Activated T-cell treated with anti-CD3 and anti-CD28 coated beads, Interleukin-2, amount 50 U/mL, for 4 hours (primary cell): ENCODE measurements at regions not wholly inside any gene's neighbourhood (a gene's known extent, or its start where the extent isn't known, plus 50 kb on each side); places are given as distances from the start of the nearest gene placed in this dataset.

Experiments
- ATAC-seq, 2 donors: fragments of 200-7000 bp; cut with Tn5 transposase; one replicate each; pipeline ENCODE4 v1.10.0; 2021
- DNase-seq: peaks from one replicate; pipeline ENCODE4 v3.0.0-alpha.2; 2020
- H3K27me3 Mint-ChIP-seq: one replicate; pipeline ENCODE4 v1.8.0; 2021; ENCODE audit warnings: low read depth, mixed read lengths
- H3K36me3 Mint-ChIP-seq: one replicate; pipeline ENCODE4 v1.8.0; 2022; ENCODE audit warnings: mixed read lengths; ENCODE audit not compliant: insufficient read depth
- H3K4me1 Mint-ChIP-seq: one replicate; pipeline ENCODE4 v1.8.0; 2021; ENCODE audit warnings: low read depth, mixed read lengths
- H3K4me3 Mint-ChIP-seq: one replicate; pipeline ENCODE4 v1.8.0; 2021; ENCODE audit warnings: mild to moderate bottlenecking, moderate library complexity, mixed read lengths
- H3K9me3 Mint-ChIP-seq: one replicate; pipeline ENCODE4 v1.8.0; 2021; ENCODE audit warnings: mixed read lengths

GRCh38 chr14:95008445-95009217 is 148.7 kb downstream of the DICER1 start:
- no peaks in the 10 kb centered on the region for H3K9me3 Mint-ChIP-seq
- H3K4me1 Mint-ChIP-seq: no peaks in the 10 kb centered on the region
- no peak for DNase-seq
- no peak for ATAC-seq
- no peaks in the 10 kb centered on the region for H3K36me3 Mint-ChIP-seq
- H3K27me3 Mint-ChIP-seq: peaks cover 25% of the 10 kb centered on the region
- H3K4me3 Mint-ChIP-seq: no peak overlapping the region

- H3K4me1 Mint-ChIP-seq: no peaks in the 10 kb centered on the region
- DNase-seq: no peak
Observed at GRCh38 chr14:95007921-95008320, 149.4 kb downstream of the DICER1 start.

DNA sequence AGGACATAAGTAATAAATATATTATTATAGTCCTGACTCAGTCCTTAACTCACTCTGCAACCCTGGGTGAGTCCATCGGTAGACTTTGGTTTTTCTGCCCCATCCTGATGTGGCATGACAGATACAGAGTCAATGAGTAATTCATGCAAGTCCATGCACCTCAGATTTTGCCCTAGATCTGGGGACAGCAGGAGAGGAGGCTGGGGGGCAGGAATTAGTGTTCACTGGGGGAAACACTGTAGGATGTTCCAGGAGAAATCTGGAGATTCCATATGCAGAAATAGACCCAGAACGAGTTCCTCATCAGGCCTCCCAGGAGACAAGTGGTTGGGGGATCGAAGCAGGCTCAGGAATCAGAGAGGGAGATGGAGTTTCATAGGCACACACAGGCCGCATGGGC is 150.8 kb downstream of the DICER1 start:
- H3K27me3 Mint-ChIP-seq: peaks cover 28% of the 10 kb centered on the region
- no peak for ATAC-seq

More at GRCh38 chr14:95007921-95008320, 149.4 kb downstream of the DICER1 start:
- Mint-ChIP-seq H3K9me3 (no peaks in the 10 kb centered on the region), H3K27me3 (peaks cover 28% of the 10 kb centered on the region), H3K4me3 (no peak overlapping the region), H3K36me3 (no peaks in the 10 kb centered on the region)
- ATAC-seq: no peak

DNA sequence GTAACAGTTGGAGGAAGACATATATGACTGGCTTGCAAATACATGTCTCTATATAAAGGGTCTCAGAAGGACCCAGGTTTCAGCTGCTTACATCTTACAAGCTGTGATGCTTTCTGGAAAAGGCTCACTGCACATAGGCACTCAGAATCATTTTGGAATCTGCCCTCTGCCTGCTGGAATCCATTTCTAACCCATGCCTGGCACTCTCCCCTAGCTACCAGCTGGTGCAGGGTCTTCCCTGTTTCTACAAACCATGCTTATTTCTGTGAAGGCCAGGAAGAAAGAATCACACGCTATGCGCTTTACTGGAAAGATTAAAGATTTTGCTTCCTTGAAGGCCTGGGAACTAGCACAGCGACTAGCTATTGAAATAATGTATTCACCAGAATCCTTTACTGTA is 151.3 kb downstream of the DICER1 start:
- Mint-ChIP-seq H3K4me3 (no peak overlapping the region), H3K27me3 (peaks cover 28% of the 10 kb centered on the region), H3K4me1 (no peaks in the 10 kb centered on the region), H3K36me3 (no peaks in the 10 kb centered on the region), H3K9me3 (no peaks in the 10 kb centered on the region)
- DNase-seq (no peak), ATAC-seq (no peak)

More for the DNA sequence above, 150.8 kb downstream of the DICER1 start:
- no peak for DNase-seq
- H3K4me3 Mint-ChIP-seq: no peak overlapping the region
- no peaks in the 10 kb centered on the region for H3K9me3 Mint-ChIP-seq
- H3K4me1 Mint-ChIP-seq: no peaks in the 10 kb centered on the region
- H3K36me3 Mint-ChIP-seq: no peaks in the 10 kb centered on the region

DNA sequence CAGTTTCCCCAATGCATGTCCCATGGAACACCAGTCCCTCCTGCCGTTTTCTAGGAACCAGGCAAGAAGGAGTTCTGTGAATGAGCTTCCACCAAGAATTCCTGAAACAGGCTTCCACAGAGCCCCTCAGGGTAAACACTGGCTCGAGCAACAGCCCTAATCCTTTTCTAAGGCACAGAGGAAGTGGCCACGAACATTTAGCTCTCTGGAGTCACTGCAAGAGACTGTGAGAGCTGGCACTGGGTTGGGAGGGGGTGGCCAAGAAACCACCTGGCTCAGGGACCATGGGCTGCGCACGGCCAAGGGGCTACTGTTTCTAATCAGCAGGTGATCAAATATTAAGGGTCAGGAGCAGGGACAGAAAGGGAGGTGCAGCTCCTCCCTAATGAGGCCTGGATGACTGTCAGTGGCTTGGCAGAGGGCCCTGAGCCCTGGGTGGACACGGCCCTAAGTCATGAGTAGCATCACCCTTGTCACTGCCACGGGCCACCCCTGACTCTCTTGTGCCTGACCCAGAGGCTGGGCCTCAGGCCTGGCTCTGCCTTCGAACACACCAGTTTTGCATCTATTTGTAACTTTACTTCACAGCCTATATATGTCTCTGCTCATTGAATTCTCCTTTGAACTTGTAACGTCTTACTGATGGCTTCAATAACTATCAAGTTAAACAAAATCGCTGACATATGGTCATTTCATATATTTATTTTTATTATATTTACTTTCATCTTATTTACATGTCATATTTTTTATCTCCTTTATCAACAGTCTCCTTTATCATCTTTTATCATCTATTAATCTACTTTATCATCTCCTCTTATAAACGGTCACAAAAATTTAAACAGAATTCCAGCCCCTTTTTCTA is 154.0 kb downstream of the DICER1 start:
- Mint-ChIP-seq H3K27me3 (peaks cover 29% of the 10 kb centered on the region), H3K36me3 (no peaks in the 10 kb centered on the region), H3K9me3 (no peaks in the 10 kb centered on the region), H3K4me1 (no peaks in the 10 kb centered on the region), H3K4me3 (no peak overlapping the region)
- ATAC-seq (no peak), DNase-seq (no peak)

DNA sequence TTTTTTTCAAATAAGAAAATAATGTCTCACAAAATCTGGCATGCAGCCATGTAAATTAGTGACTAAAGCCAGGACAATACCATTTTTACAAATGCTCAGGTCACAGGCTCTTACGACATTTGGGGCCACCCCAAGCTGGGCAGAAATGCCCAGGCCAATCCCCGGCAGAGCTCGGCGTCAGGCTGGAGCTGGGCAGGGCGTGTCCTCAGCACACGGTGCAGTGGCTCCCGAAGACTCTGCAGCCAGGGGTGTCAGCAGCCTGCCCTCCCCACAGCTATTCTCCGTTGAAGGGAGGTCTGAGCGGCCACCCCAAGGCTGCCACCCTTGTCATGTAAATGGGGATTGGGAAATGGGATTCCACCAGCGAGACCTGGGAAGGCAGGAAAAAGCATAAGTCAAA is 158.6 kb downstream of the DICER1 start:
- DNase-seq: no peak

GRCh38 chr14:94998110-94998509 is 159.2 kb downstream of the DICER1 start:
- ATAC-seq (no peak), DNase-seq (no peak)
- Mint-ChIP-seq H3K27me3 (peaks cover 34% of the 10 kb centered on the region), H3K4me1 (no peaks in the 10 kb centered on the region), H3K9me3 (no peaks in the 10 kb centered on the region), H3K4me3 (no peak overlapping the region), H3K36me3 (no peaks in the 10 kb centered on the region)

More for the DNA sequence above, 158.6 kb downstream of the DICER1 start:
- Mint-ChIP-seq H3K36me3 (no peaks in the 10 kb centered on the region), H3K4me3 (no peak overlapping the region), H3K4me1 (no peaks in the 10 kb centered on the region), H3K27me3 (peaks cover 36% of the 10 kb centered on the region), H3K9me3 (no peaks in the 10 kb centered on the region)
- no peak for ATAC-seq

- Mint-ChIP-seq H3K9me3 (no peaks in the 10 kb centered on the region), H3K4me1 (no peaks in the 10 kb centered on the region), H3K27me3 (peaks cover 40% of the 10 kb centered on the region), H3K36me3 (no peaks in the 10 kb centered on the region), H3K4me3 (no peak overlapping the region)
- no peak for DNase-seq
- no peak for ATAC-seq
Observed at GRCh38 chr14:94995551-94995950, 161.8 kb downstream of the DICER1 start.

- DNase-seq: no peak
- no peak overlapping the region for H3K4me3 Mint-ChIP-seq
- H3K4me1 Mint-ChIP-seq: no peaks in the 10 kb centered on the region
- no peak for ATAC-seq
- H3K36me3 Mint-ChIP-seq: no peaks in the 10 kb centered on the region
- H3K27me3 Mint-ChIP-seq: peaks cover 46% of the 10 kb centered on the region
- no peaks in the 10 kb centered on the region for H3K9me3 Mint-ChIP-seq
Observed at GRCh38 chr14:94994245-94994644, 163.1 kb downstream of the DICER1 start.

GRCh38 chr14:94992046-94992445 is 165.3 kb downstream of the DICER1 start:
- H3K36me3 Mint-ChIP-seq: no peaks in the 10 kb centered on the region
- H3K4me3 Mint-ChIP-seq: no peak overlapping the region
- ATAC-seq (no peak), DNase-seq (no peak)
- H3K9me3 Mint-ChIP-seq: peaks cover 9% of the 10 kb centered on the region
- peaks cover 40% of the 10 kb centered on the region for H3K27me3 Mint-ChIP-seq
- no peaks in the 10 kb centered on the region for H3K4me1 Mint-ChIP-seq

DNA sequence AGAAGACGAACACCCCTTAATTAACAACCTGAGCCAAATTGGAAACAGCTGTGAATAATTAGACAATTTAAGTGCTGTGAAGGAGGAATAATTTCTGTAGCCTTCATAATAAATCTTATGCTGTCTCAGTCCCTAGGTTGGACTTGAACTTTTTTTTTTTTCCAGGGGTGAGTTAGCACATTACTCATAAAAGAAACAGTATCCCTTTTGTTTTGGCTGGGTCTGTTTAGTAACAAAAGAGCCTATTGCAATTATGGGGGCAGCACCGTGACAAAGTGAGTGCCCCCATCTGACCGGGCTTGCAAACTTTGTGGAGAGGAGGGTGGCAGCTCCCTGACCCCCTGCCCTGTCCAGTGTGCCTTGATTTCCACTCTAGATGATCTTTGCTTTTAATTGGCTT is 167.4 kb downstream of the DICER1 start:
- H3K27me3 Mint-ChIP-seq: peaks cover 26% of the 10 kb centered on the region
- H3K4me3 Mint-ChIP-seq: no peak overlapping the region
- H3K36me3 Mint-ChIP-seq: no peaks in the 10 kb centered on the region
- H3K9me3 Mint-ChIP-seq: peaks cover 9% of the 10 kb centered on the region
- no peaks in the 10 kb centered on the region for H3K4me1 Mint-ChIP-seq
- ATAC-seq (no peak), DNase-seq (no peak)

- no peaks in the 10 kb centered on the region for H3K4me1 Mint-ChIP-seq
- H3K36me3 Mint-ChIP-seq: no peaks in the 10 kb centered on the region
- peaks cover 21% of the 10 kb centered on the region for H3K27me3 Mint-ChIP-seq
- H3K9me3 Mint-ChIP-seq: peaks cover 9% of the 10 kb centered on the region
- no peak for DNase-seq
- no peak overlapping the region for H3K4me3 Mint-ChIP-seq
- no peak for ATAC-seq
Observed at GRCh38 chr14:94989417-94989816, 167.9 kb downstream of the DICER1 start.

- no peak for DNase-seq
- no peak overlapping the region for H3K4me3 Mint-ChIP-seq
- peaks cover 9% of the 10 kb centered on the region for H3K9me3 Mint-ChIP-seq
- H3K4me1 Mint-ChIP-seq: no peaks in the 10 kb centered on the region
- H3K36me3 Mint-ChIP-seq: no peaks in the 10 kb centered on the region
- peaks cover 22% of the 10 kb centered on the region for H3K27me3 Mint-ChIP-seq
- ATAC-seq: no peak
Observed at GRCh38 chr14:94987409-94987808, 169.9 kb downstream of the DICER1 start.

GRCh38 chr14:94979891-94980290 is 177.4 kb downstream of the DICER1 start:
- DNase-seq (no peak), ATAC-seq (no peak)
- Mint-ChIP-seq H3K4me1 (no peaks in the 10 kb centered on the region), H3K27me3 (peaks cover 13% of the 10 kb centered on the region), H3K9me3 (no peaks in the 10 kb centered on the region), H3K4me3 (no peak overlapping the region), H3K36me3 (no peaks in the 10 kb centered on the region)

DNA sequence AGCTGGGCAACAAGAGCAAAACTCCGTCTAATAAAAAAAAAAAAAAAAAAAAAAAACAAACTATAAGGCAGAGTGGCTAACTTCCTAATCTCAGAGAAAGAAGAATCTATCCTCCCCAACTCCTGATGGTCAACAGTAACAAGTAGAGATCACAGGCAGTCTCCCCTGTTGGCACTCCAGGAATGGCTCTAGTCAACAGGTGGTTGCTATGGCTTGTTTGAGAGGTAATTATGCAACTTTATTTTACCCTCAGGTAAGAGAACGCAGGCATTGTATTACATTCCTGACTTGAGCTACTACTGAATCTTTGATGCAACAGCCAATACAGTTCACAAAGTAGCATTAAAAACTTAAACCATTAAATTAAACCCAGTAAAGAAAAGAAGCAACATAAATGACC is 180.3 kb downstream of the DICER1 start:
- no peaks in the 10 kb centered on the region for H3K36me3 Mint-ChIP-seq
- DNase-seq: no peak
- no peaks in the 10 kb centered on the region for H3K4me1 Mint-ChIP-seq
- no peaks in the 10 kb centered on the region for H3K9me3 Mint-ChIP-seq
- no peak overlapping the region for H3K4me3 Mint-ChIP-seq
- H3K27me3 Mint-ChIP-seq: peaks cover 19% of the 10 kb centered on the region
- ATAC-seq: no peak
